Fibroblast of skin of scalp (primary cell): ENCODE measurements at regions not wholly inside any gene's neighbourhood (a gene's known extent, or its start where the extent isn't known, plus 50 kb on each side); places are given as distances from the start of the nearest gene placed in this dataset.
A peak's percentile ranks its signal among the peaks of the same experiment; 100 is the strongest.

Source experiments
- DNase-seq: peaks from one replicate; pipeline ENCODE4 v3.0.0-alpha.2; 2013

DNA sequence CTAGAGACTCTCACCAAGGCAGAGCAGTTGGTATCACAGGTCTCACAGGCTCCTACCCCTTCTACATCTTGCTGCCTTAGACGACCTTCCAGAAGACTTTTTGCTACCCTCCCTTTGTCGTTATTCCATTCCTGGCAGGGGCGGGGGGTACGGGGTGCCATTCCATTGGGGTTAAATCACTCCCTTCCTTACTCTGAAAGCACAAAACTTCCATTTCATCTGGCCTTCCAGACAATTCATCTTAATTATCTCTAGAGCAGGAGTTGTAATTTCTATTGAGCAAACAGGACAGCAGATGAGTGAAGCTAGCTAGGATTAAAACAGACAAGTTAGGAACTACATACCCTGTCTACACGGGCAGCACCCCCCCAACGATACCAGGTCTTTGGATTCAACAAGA, 276.2 kb upstream of the TANK start:
- no peak for DNase-seq

DNA sequence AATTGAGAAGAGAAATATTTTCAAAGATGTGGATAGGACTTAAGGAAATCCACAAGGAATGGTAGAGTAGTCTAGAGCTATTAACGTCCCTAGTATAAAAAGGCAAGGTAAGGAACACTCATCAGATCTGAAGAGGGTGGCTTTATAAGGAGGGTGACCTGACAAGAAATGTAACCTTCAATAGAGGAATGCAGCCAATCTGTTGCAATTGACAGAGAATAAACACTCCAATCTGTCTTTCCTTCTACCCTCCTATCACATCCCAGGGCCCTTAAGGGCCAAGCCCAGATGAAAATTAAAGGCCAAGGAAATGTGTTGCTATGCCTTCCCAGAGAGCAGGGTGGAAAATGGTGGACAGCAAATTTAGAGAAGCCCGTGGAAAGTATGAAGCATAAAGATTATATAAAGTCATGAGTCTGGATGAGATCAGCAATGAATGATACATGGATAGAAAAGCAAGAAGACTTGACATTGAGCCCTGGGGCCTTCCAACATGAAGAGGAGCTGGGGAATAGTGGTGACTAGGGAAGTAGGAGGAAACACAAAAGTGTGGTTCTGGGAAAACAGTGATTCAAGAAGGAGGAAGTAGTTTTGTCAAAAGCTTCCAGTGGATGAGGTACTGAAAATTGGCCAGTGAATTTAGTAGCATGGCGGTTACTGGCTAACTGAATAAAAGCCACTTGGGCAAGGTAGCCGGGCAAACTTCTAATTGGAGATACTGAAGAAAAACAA, 270.6 kb upstream of the TANK start:
- no peak for DNase-seq

DNA sequence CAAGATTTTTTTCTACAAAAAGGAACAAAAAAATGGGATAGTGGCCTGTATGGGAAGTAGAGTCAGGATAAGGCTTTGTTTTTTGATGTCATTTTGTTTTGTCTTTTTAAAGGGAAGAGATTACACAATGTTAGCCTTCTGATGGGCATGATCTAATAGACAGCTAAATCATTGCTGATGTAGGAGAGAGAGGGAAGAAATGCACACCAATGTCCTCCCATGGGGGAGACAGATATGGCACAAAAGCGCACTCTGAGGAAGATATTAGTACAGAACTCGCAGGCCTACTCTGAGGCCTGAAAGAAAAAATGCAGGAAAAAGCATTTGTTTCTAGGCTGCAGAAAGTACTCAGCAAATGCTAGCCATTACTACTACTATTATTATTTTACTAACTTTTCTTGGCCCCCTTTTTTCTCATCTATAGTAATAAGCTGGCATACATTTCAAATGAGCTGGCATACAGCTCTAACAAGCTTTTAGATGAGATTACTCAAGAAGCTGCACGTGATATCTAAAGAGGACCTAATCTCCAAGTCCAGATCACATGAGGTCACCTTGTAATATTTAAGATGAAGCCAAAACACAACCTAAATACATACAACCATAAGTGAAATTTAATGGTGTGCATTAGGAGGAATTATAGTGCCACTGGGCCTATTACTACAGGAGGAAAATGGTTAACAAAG, 269.4 kb upstream of the TANK start:
- DNase-seq: no peak

DNA sequence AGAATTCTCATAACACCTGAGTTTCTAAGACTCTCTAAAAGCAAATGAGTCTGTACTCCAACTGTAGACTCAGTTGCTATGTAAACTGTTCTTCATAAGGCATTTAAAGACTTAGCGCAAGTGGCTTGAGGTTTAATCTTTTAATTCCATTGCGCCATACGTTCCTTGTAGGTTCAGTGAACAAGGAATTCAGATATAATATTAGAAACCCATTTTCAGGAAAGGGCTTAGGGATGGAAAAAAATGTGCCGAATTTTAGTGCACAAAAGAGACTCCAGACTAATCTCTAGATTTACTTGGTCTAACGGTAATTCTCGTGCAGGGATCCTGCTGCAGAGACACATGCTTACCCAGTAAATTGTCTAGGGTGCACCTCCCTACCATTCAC, 268.9 kb upstream of the TANK start:
- DNase-seq: no peak

DNA sequence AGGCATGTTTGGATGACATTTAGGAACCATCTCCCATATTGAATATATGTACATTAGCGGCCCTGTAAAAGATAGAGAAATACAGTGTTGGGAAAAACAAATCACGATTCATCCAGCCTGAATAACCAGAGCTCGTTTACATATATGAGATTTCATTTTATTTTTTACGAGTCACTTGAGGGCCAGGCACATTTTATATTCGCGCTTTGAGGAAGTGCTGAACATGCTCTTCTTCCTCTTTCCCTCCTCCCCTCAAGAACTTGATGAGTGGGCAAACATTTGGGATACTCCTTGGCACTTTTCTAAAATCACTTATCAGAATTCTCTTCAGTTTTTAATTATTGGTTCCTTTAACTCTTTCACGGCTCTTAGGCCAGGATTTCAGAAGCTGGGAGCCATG, 268.0 kb upstream of the TANK start:
- no peak for DNase-seq

DNA sequence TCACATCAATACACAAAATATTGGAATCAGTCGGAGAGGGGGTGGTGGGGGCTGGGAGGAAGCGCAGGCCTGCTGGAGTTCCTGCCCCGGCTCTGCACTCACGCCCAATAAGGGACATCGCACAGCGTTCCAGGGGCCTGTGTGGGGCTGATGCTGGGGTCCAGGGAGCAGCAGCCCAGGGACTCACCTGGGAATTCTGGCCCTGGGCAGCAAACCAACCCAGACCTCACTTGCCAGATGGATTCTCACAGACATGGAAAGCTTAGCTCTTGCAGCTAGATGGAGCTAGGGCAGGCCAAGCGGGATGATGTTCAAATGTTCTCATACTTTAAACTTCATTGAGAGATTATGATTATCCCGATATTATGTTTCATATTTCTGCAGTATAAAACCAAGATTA, 266.6 kb upstream of the TANK start:
- DNase-seq: no peak

DNA sequence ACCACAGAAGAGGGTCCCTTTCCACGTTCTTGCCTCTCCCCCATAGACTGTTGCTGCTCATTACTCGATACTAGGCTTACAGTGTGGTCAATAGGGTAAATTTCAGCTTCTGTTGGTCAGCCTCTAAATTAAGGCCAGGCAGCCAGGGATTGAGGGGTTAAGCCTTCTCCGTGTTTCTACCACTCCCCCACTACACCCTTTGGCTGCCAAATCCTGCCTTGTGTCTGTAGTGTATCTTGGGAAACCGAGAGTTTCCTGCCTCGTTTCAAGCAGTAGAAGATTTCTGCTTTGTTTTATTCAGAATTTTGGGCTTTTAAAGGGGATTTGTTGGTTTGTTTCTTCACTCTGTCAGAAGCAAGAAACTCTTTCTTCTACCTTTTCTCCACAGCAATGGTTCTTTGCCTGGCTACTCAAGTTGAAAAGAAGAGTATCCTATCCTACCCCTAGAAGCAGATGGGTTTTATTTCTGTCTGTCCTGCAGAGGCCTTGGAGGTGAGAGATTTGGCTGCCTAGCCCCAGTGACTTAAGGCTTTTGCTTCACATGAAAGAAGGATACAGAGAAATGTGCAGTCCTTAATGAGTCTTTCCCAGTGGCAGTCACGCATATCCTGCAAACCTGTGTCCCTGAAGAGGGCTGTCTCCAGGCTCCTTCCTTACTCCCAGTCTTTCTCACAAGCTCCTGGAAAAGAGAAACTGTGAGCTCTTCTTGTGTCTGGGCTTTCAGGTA, 261.5 kb upstream of the TANK start:
- no peak for DNase-seq

DNA sequence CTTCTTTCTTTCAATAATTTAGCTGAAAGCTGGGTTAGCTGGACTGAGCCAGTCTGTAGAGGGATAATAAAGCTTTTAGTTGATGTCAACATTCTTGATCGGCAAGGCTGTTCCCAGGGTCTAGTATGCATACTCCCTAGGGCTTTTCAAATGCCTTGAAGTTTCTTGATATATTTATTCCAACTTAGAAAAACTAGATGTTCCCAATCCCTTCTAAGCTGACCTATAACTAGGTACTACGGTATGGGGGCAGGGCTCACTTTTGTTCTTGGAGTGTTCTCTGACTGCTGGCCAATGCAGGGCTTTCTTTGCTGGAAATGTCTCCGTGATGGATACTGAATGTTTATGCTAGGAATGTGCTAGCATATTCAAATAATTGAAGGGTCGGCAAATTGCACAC, 258.6 kb upstream of the TANK start:
- no peak for DNase-seq

DNA sequence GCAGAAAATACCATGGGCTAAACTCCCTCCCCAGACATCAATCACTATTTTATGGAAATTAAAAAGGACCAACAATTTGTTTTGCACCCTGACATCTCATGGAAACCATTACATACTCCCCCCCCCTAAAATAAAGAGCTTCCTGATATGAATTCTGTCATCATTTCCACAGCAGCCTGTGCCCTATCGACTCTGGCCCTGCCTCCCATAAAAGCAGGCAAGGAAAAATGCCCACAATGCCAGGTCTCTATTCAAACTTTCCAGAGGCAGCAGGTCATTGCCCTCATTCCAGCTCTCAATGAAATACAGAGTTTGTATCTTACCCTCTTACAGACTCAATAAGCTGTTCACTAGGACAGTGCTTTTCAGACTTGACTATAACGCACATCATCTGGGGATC, 254.4 kb upstream of the TANK start:
- no peak for DNase-seq

DNA sequence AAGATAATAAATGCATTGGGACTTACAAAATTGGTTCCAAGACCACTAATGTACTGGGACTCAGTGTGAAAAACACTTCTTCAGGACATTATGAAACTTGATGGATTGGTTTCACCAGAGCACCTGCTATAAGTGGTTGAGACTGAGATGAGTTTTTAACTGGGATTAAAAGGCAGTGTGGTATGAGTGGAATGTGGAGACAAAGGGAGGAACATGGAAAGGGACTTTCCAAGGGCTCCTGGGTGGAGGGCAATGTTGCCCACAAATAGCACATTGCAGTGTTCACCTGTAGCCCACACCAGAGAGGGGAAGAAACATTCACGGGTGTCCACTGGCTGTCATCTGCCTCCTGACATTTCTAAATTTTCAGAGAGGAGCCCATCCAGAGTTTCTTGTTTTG, 253.3 kb upstream of the TANK start:
- no peak for DNase-seq

DNA sequence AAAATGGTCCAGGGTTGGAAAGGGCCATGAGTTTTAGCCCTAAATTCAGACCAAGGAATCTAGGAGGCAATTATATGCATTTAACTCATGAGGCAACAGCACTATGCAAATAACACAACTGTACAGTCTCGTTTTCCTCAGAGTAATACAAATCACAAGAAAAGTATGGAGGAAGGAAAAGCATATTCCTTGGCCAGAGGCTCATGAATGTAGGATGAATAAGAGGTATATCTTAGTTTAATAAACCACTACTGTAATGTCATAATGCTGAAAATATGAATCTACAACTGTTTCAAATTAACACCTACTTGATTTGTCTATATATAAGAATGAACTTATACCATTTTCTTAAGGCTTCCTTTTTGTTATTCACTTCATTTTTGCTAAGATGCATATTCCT, 252.5 kb upstream of the TANK start:
- DNase-seq: peak; percentile 64

DNA sequence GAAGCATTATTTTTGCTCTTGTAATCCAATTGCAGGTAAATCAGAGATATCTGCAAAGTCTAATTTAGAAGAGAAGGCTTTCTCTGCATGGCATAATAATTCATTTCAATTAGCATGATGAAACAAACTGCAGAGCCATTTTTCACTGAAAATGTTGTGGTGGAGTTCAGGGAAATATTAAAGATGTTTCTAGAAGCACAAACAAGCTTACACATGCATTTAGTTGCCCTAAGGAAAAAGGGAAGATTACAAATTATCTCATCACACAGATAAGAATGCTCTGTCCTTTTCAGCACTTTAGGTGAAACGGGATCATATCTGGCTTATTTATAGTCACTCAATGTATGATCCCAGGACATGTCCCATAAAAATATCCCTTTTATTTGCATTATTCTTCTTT, 252.1 kb upstream of the TANK start:
- DNase-seq: no peak

DNA sequence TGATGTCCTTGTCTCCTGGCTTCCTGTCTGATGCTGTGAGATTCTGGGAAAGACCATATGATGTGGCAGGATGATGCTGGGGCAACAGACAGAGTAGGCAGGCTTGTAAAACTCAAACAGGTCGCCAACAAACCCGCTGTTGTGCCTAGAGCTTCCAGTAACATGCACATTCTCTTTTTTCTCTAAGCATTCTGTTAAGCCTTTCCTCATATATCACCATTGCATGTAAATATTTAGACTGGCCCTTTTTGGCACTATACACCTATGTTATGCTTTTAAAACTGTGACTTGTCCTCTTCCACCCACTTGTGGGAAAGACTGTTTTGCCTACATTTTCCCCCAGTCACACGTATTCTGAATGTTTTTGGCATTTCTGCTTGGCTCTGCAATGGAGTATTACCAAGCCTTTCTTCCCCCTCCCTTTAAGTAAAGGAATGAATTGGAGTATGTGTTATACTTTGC, 250.4 kb upstream of the TANK start:
- peak; percentile 40 for DNase-seq

DNA sequence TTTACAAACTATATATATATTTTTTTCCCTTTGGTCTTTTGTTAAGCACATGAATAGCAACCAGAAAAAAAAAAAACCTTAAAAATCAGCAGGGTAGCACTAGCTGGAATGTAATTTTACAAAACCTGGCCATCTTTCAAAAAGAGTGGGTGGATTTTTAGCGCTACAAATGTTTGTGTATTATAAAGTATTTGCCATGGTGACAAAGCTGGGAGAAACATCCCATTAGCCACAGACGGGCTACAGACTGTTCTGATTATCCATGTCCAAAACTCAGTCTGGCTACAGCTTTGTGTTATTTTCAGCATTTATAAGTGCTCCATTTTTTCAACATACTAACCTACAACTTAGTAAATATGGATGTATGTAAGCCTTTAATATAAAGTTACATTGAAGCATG, 249.5 kb upstream of the TANK start:
- DNase-seq: peak; percentile 91

DNA sequence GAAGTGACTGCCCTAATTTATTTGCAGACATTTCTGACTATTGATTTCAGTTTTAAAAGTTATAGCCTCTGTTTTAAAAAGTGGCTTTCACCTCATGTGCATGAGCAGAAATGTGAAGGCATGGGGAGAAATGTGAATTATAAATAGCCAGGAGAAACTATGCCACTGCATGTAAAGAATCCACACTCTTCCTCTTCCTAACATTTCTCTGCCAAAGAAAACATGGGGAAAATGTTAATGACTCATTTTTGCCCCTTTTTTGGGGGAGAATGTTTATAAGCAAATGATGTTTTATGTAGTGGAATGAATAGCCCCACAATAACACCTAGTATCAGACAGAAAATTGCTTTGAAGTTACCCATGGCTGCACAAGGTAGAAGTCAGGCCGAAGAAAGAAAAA, 249.0 kb upstream of the TANK start:
- DNase-seq: peak; percentile 68

DNA sequence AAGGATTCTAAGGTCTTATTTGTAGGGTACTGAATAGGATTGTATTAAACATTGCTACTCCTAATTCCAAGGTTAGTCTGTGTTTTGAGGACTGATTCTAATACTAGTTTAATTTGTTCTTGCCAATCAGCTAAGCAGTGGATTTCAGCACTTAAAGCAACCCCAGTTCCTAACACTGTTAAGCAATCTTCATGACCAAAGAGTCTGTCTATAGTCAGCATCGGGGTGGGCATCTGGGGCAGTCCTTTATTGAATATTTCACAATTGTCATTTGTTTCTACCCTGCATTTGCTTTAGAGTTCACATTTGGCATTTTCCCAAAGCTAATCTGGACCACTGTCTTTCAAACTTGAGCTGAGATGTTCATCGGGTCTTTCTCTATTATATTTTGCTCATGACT, 248.0 kb upstream of the TANK start:
- DNase-seq: no peak

DNA sequence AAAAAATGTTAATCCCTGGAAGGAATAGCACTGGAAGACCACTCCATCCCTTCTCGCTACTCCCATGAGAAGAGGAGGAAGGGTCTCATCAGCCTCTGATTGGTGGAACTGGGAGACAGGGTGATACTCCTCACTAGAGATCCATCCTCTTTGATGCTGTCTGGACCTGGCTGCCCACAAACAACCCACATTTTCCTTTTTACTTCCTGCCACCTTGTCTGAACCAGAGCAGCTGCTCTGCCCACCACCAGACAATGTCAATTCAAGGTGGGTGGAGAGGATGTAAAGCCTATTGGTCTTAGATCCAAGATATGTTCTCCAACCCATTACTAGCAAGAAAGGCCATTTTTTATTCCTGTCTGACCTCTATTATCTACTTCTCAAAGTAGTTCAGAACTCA, 246.9 kb upstream of the TANK start:
- no peak for DNase-seq

DNA sequence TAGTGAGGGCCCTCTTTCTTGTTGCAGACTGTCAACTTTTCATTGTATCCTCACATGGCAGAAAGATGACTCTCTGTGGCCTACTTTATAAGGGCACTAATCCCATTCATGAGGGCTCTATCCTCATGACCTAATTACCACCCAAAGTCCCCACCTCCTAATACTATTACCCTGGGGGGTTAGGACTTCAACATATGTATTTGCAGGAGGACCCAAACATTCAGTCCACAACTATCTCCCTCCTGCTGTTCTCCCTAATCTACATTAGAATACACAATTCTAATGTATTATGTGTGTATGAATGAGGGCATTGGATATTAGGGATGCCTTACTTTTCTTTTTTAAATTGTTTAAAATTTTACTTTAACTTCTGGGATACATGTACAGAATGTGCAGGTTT, 246.0 kb upstream of the TANK start:
- DNase-seq: no peak

DNA sequence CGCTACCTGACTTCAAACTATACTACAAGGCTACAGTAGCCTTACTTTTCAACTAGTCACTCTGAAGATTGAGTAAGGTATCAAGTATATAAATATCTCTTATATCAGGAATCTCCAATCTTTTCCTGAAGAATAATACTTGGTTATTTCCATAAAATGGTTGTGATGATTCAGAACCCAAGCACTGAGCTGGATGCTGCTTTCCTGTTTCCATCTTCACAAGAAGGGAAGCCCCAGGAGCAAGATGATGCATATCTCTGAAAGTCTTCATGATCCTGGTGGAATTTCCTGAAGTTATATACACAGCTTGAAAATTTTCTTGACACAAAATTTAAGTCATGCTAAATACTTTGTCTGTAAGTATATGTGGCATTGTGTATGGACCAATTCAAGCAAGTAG, 243.9 kb upstream of the TANK start:
- peak; percentile 86 for DNase-seq

DNA sequence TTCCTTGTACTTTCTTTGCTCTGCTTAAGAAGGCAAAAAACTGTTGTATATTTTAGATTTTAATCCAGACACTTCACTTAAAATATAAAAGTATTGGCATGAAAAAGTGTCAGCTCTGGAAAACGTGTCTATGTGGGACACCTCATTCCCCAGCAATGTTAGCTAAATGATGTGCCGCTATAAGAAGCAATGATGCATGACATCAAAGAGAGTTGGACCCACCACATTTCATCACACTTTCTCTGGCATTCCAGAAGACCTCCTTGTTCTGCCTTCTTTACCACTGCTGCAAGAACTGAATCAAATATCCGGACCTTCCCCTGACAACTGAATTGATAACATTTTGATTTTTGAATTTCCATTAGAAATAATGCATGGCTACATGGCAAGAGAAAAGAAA, 242.4 kb upstream of the TANK start:
- no peak for DNase-seq

DNA sequence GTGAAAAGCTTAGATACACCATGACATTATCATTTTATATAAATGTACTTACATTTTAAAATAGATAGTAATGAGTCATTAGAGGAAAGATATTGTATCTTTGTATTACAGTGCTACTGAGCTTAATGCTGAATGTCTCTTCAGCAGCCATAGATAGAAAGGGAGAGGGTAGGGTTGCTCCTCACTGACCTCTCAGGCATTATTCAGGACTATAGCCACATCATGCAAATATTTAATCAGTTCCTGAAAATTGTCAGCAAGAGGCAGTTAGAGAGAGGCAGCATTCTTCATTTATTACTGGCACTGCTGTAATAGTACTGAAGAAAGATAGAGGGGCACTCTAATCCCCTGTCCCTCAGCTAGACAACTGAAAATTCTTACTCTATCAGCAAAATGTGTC, 242.0 kb upstream of the TANK start:
- DNase-seq: no peak

DNA sequence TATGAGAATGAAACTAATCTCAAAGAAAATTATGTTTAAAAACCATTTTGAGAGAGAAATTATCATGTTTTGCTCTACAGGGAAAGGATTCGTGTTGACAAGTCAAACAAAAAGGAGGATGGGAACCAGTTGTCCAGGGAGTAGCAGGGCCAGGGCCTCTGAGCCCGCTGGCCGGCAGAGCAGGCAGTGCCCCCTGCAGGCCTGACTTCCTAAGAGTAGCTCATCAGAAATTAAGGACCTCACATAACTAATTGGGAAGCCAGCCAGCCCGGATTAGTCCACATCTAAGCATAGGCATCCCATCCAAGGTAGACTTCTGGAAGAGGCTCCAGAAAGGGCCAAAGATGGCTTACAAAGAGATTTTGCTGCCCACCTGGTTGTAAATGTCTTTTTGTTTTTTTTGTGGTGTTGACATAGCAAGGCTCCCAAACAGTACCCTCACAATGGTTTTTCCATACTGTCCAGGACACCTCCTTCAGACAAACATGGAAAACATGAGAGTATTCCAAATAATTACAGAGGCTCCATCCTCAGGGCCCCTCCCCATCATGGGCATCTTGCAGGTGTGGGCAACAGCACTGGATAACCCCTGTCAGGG, 241.2 kb upstream of the TANK start:
- no peak for DNase-seq

DNA sequence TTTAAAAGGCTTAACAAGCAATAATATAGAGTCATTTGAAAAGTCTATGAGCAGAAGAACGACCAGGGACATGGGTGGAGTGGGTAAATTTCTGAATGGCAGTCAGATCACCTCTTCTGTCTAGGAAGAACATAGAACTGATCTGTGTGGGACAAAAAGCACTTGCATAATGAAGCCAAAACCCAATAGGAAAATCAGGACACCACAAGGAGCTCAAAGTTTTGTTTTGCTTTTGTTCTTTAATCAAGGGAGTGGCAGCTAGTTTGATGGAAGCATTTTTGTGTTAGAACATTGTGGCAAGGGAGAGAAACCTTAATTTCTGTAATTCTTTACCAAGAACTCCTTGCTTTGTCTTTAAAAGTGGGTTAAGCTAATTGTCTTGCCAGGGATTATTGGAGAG, 240.2 kb upstream of the TANK start:
- no peak for DNase-seq
